HEK293 (cell line): ENCODE measurements at regions not wholly inside any gene's neighbourhood (a gene's known extent, or its start where the extent isn't known, plus 50 kb on each side); places are given as distances from the start of the nearest gene placed in this dataset.

Source experiments
- HOXA7 ChIP-seq: sonication (generic); formaldehyde crosslinking; IDR thresholded peaks from 2 replicates; pipeline ENCODE4 v1.8.1; 2022; ENCODE audit warnings: missing genetic modification reagents, borderline replicate concordance
- ZNF121 ChIP-seq: fragments of 450-650 bp; formaldehyde crosslinking; IDR thresholded peaks from 2 replicates; pipeline ENCODE4 v1.5.1; 2016; ENCODE audit warnings: missing biosample characterization, missing genetic modification characterization
- ZNF266 ChIP-seq: fragments of 450-650 bp; formaldehyde crosslinking; IDR thresholded peaks from 2 replicates; pipeline ENCODE4 v1.5.1; 2016; ENCODE audit warnings: missing biosample characterization, missing genetic modification characterization, low read depth
- ZNF530 ChIP-seq: fragments of 450-650 bp; formaldehyde crosslinking; IDR thresholded peaks from 2 replicates; pipeline ENCODE4 v1.5.1; 2016; ENCODE audit warnings: low read depth, missing biosample characterization, missing genetic modification characterization
- ZNF624 ChIP-seq: fragments of 450-650 bp; formaldehyde crosslinking; IDR thresholded peaks from 2 replicates; pipeline ENCODE4 v1.5.1; 2017; ENCODE audit warnings: missing biosample characterization, missing genetic modification characterization
- TF ChIP-seq, protein P1 (sequence below): fragments of 450-650 bp; formaldehyde crosslinking; IDR thresholded peaks from 2 replicates; pipeline ENCODE4 v1.5.1; 2016; ENCODE audit warnings: missing biosample characterization, missing genetic modification characterization
- TF ChIP-seq, protein P2 (sequence below): fragments of 450-650 bp; formaldehyde crosslinking; IDR thresholded peaks from 2 replicates; pipeline ENCODE4 v1.5.1; 2016; ENCODE audit warnings: missing biosample characterization, missing genetic modification characterization
- TF ChIP-seq, protein P3 (sequence below): sonication (generic); formaldehyde crosslinking; IDR thresholded peaks from 2 replicates; pipeline ENCODE4 v1.8.1; 2022; ENCODE audit warnings: mild to moderate bottlenecking, moderate library complexity, missing genetic modification reagents

DNA sequence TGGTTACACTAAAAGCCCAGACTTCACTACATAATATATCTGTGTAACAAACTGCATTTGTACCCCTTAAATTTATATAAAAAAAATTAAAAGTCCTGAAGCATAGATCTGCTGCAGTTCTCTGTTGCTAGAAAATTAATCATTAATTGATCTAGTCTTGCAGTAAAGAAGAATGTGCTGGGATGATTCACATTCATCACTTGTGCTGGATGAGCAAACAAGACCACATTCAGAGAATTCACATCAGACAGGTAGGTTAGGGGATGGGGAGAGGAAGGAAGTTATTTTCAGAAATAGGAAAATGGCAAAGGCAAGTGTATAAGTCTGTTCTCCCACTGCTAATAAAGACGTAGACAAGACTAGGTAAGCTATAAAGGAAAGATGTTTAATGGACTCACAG, 1019.0 kb downstream of the KCNMA1 start:
- TF ChIP-seq, protein P1, sequence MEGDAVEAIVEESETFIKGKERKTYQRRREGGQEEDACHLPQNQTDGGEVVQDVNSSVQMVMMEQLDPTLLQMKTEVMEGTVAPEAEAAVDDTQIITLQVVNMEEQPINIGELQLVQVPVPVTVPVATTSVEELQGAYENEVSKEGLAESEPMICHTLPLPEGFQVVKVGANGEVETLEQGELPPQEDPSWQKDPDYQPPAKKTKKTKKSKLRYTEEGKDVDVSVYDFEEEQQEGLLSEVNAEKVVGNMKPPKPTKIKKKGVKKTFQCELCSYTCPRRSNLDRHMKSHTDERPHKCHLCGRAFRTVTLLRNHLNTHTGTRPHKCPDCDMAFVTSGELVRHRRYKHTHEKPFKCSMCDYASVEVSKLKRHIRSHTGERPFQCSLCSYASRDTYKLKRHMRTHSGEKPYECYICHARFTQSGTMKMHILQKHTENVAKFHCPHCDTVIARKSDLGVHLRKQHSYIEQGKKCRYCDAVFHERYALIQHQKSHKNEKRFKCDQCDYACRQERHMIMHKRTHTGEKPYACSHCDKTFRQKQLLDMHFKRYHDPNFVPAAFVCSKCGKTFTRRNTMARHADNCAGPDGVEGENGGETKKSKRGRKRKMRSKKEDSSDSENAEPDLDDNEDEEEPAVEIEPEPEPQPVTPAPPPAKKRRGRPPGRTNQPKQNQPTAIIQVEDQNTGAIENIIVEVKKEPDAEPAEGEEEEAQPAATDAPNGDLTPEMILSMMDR (tag by site-specific recombination) = no peak
- no peak for TF ChIP-seq ZNF624
- TF ChIP-seq ZNF530 (tag by site-specific recombination) = no peak
- no peak for TF ChIP-seq ZNF266 (tag by site-specific recombination)
- TF ChIP-seq, protein P2, sequence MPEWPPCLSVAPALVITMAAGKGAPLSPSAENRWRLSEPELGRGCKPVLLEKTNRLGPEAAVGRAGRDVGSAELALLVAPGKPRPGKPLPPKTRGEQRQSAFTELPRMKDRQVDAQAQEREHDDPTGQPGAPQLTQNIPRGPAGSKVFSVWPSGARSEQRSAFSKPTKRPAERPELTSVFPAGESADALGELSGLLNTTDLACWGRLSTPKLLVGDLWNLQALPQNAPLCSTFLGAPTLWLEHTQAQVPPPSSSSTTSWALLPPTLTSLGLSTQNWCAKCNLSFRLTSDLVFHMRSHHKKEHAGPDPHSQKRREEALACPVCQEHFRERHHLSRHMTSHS = no peak
- TF ChIP-seq, protein P3, sequence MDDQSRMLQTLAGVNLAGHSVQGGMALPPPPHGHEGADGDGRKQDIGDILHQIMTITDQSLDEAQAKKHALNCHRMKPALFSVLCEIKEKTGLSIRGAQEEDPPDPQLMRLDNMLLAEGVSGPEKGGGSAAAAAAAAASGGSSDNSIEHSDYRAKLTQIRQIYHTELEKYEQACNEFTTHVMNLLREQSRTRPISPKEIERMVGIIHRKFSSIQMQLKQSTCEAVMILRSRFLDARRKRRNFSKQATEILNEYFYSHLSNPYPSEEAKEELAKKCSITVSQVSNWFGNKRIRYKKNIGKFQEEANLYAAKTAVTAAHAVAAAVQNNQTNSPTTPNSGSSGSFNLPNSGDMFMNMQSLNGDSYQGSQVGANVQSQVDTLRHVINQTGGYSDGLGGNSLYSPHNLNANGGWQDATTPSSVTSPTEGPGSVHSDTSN (CRISPR knock-in tag) = no peak
- TF ChIP-seq HOXA7 = no peak
- no peak for TF ChIP-seq ZNF121
